MM.1S (cell line): ENCODE measurements at regions not wholly inside any gene's neighbourhood (a gene's known extent, or its start where the extent isn't known, plus 50 kb on each side); places are given as distances from the start of the nearest gene placed in this dataset.

ENCODE experiments used
- DNase-seq: peaks from one replicate; pipeline ENCODE4 v3.0.0-alpha.2; 2015
- H2AFZ ChIP-seq: fragments of 300-600 bp; sonication (generic); 2 replicates; pipeline ENCODE4 v1.6.0; 2016; ENCODE audit warnings: antibody characterized with exemption, low read length
- H3F3A ChIP-seq: fragments of 300-600 bp; sonication (generic); 2 replicates; pipeline ENCODE4 v1.6.1; 2016; ENCODE audit warnings: mild to moderate bottlenecking, antibody characterized with exemption, low read length, moderate library complexity, mixed read lengths; ENCODE audit not compliant: insufficient read depth
- H3K27ac ChIP-seq: fragments of 300-600 bp; sonication (generic); 2 replicates; pipeline ENCODE4 v1.5.1; 2016; ENCODE audit warnings: mild to moderate bottlenecking, low read length
- H3K27me3 ChIP-seq: fragments of 300-600 bp; sonication (generic); replicated peaks from 2 replicates; pipeline ENCODE4 v1.6.0; 2016; ENCODE audit warnings: low read length; ENCODE audit not compliant: insufficient read depth
- H3K36me3 ChIP-seq: fragments of 300-600 bp; sonication (generic); replicated peaks from 2 replicates; pipeline ENCODE4 v1.6.1; 2016; ENCODE audit warnings: mild to moderate bottlenecking, low read length, mixed read lengths; ENCODE audit not compliant: insufficient read depth
- H3K4me1 ChIP-seq: fragments of 300-600 bp; sonication (generic); 2 replicates; pipeline ENCODE4 v1.6.1; 2016; ENCODE audit warnings: low read length, mixed read lengths
- H3K4me2 ChIP-seq: fragments of 300-600 bp; sonication (generic); 2 replicates; pipeline ENCODE4 v1.6.0; 2016; ENCODE audit warnings: low read depth, low read length
- H3K4me3 ChIP-seq: fragments of 300-600 bp; sonication (generic); 2 replicates; pipeline ENCODE4 v1.5.1; 2016; ENCODE audit warnings: low read length, mixed read lengths
- H3K79me2 ChIP-seq: fragments of 300-600 bp; sonication (generic); 2 replicates; pipeline ENCODE4 v1.6.1; 2016; ENCODE audit warnings: mixed run types, low read length, mixed read lengths
- H3K9ac ChIP-seq: fragments of 300-600 bp; sonication (generic); 2 replicates; pipeline ENCODE4 v1.6.1; 2016; ENCODE audit warnings: low read length, mixed read lengths
- H3K9me2 ChIP-seq: fragments of 300-600 bp; sonication (generic); replicated peaks from 2 replicates; pipeline ENCODE4 v1.6.1; 2016; ENCODE audit warnings: mild to moderate bottlenecking, low read length, mixed read lengths; ENCODE audit not compliant: insufficient read depth
- H3K9me3 ChIP-seq: fragments of 300-600 bp; sonication (generic); replicated peaks from 2 replicates; pipeline ENCODE4 v1.6.1; 2016; ENCODE audit warnings: mild to moderate bottlenecking, low read length, mixed read lengths; ENCODE audit not compliant: insufficient read depth
- H4K20me1 ChIP-seq: fragments of 300-600 bp; sonication (generic); 2 replicates; pipeline ENCODE4 v1.6.1; 2016; ENCODE audit warnings: mild to moderate bottlenecking, low read length, moderate library complexity, mixed read lengths; ENCODE audit not compliant: insufficient read depth
- EZH2 ChIP-seq: fragments of 300-600 bp; sonication (generic); optimal IDR thresholded peaks from 2 replicates; pipeline ENCODE3; 2017; ENCODE audit warnings: low read depth, mild to moderate bottlenecking, antibody characterized with exemption, low read length, mixed read lengths
- EZH2phosphoT487 ChIP-seq: fragments of 300-600 bp; sonication (generic); IDR thresholded peaks from 2 replicates; pipeline ENCODE4 v1.6.1; 2018; ENCODE audit warnings: antibody characterized with exemption, low read length
- TF ChIP-seq, protein P1 (sequence below): fragments of 300-600 bp; sonication (generic); IDR thresholded peaks from 2 replicates; pipeline ENCODE4 v1.5.1; 2016; ENCODE audit warnings: antibody characterized with exemption, low read length, mixed read lengths

DNA sequence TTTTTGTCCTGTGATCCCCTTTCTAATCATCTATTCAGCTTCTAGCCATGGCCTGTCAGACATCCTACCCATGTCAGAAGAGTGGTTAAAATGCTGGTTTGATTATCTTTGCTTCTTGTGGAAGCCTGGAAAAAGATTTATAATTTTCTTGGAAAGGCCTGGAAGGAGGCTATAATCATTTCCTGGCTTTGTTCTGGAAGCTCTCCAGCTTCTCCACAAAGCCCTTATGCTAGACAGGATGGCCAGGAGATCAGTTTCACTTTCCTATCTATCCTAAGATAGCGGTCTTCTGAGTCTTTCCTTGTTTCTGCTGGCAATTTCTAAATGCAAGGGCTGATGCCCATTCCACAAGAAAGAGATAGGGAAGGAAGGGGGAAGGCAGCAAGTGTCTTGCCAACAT, 90.9 kb upstream of the SLC44A3 start:
- Histone ChIP-seq H3F3A (no peaks in the 10 kb centered on the region), H3K27me3 (no peaks in the 10 kb centered on the region), H4K20me1 (no peaks in the 10 kb centered on the region), H2AFZ (no peak overlapping the region), H3K9me2 (no peaks in the 10 kb centered on the region), H3K4me3 (no peak overlapping the region), H3K4me2 (no peak overlapping the region), H3K9me3 (no peaks in the 10 kb centered on the region), H3K27ac (no peak overlapping the region), H3K9ac (no peak overlapping the region), H3K79me2 (no peaks in the 10 kb centered on the region), H3K36me3 (no peaks in the 10 kb centered on the region), H3K4me1 (no peaks in the 10 kb centered on the region)
- TF ChIP-seq EZH2, result no peak
- TF ChIP-seq, protein P1, sequence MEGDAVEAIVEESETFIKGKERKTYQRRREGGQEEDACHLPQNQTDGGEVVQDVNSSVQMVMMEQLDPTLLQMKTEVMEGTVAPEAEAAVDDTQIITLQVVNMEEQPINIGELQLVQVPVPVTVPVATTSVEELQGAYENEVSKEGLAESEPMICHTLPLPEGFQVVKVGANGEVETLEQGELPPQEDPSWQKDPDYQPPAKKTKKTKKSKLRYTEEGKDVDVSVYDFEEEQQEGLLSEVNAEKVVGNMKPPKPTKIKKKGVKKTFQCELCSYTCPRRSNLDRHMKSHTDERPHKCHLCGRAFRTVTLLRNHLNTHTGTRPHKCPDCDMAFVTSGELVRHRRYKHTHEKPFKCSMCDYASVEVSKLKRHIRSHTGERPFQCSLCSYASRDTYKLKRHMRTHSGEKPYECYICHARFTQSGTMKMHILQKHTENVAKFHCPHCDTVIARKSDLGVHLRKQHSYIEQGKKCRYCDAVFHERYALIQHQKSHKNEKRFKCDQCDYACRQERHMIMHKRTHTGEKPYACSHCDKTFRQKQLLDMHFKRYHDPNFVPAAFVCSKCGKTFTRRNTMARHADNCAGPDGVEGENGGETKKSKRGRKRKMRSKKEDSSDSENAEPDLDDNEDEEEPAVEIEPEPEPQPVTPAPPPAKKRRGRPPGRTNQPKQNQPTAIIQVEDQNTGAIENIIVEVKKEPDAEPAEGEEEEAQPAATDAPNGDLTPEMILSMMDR, result no peak
- no peak for TF ChIP-seq EZH2phosphoT487
- no peak for DNase-seq

DNA sequence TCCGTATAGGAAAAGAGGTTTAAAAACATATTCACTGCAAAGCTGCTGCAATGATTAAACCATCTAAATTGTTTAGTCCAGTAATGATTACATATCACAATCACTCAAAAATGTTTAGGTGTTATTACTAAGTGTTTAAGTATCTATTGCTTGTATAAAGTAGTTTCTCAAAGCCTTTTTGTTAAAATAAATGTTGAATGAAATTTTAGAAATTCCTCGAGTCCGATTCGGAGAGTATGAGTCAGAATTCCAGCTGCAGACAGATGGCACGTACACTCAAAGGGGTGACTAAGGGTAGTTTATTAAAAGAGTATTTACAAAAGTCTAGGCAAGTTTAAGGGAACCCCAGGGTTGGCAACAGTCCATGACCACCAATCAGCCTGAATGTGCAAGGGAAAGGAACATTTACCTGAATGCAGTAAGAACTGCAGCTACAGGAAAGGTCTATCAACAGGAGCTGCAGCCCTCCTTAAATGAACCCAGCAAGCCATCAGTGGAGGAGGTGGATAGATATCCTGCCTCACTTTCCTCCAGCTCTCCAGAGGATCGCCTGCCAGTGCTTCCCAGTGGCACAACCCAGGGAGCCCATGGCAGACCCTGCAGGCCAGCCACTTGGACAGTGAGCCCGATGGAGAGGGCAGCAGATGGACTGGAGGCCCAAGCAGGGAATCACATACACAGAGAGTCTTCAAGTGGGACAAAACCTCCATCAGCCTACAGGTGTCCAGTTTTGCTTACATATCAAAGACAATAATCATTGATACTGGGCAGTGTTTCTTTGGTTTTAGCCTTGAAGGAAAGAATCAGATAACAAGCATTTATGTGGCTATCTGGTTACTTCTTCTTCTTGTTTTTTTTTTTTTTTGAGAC, 92.1 kb upstream of the SLC44A3 start:
- H3K27me3 ChIP-seq, result no peaks in the 10 kb centered on the region
- H2AFZ ChIP-seq, result no peak overlapping the region
- H3K9me2 ChIP-seq, result no peaks in the 10 kb centered on the region
- H3K9me3 ChIP-seq, result no peaks in the 10 kb centered on the region
- H3K79me2 ChIP-seq, result no peaks in the 10 kb centered on the region
- TF ChIP-seq, protein P1, result no peak
- TF ChIP-seq EZH2phosphoT487, result no peak
- TF ChIP-seq EZH2, result no peak
- H3K4me3 ChIP-seq, result no peak overlapping the region
- DNase-seq, result no peak
- no peaks in the 10 kb centered on the region for H3K4me1 ChIP-seq
- H3K9ac ChIP-seq, result no peak overlapping the region
- H3K36me3 ChIP-seq, result no peaks in the 10 kb centered on the region
- H3K27ac ChIP-seq, result no peak overlapping the region
- no peaks in the 10 kb centered on the region for H3F3A ChIP-seq
- H4K20me1 ChIP-seq, result no peaks in the 10 kb centered on the region
- no peak overlapping the region for H3K4me2 ChIP-seq

DNA sequence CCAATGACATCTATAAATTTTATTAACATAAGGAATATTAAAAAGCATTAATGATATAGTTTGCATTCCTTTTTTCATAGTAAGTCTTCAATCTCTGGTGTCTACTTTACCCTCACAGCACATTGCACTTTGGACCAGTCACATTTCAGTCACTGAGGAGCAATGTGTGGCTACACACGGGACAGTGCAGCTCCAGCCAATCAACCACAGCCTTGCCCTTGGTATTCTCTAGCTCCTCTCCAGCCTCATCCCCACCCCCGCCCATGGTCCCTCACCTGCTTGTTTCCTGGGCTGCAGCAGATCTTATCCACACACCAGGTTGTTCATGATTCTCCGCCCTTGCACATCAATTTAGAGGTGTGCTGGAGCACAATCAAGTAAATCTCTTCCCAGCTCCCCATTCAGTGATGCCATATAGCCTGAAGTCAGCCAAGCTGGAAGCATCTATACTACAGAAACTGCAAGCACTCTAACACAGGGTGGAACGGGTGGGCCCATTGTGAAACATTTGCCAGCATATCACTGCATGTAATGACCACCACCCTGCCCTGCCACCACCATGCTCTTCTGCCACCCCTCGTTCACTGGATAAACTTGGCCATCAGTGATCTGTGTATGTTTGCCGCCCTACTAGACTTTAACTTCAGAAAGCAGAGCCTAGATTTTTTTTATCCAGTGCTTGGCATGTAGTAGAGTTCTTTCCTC, 93.0 kb upstream of the SLC44A3 start:
- Histone ChIP-seq H4K20me1 (no peaks in the 10 kb centered on the region), H3F3A (no peaks in the 10 kb centered on the region), H3K9me3 (no peaks in the 10 kb centered on the region), H3K4me3 (no peak overlapping the region), H3K27ac (no peak overlapping the region), H3K4me1 (no peaks in the 10 kb centered on the region), H3K27me3 (no peaks in the 10 kb centered on the region), H3K4me2 (no peak overlapping the region), H3K9me2 (no peaks in the 10 kb centered on the region), H3K36me3 (no peaks in the 10 kb centered on the region), H3K9ac (no peak overlapping the region), H2AFZ (no peak overlapping the region), H3K79me2 (no peaks in the 10 kb centered on the region)
- TF ChIP-seq, protein P1, result no peak
- TF ChIP-seq EZH2phosphoT487 (no peak), EZH2 (no peak)
- DNase-seq, result no peak
